NB4 (cell line): ENCODE measurements at regions not wholly inside any gene's neighbourhood (a gene's known extent, or its start where the extent isn't known, plus 50 kb on each side); places are given as distances from the start of the nearest gene placed in this dataset.

ENCODE experiments used
- MYC ChIP-seq: IDR thresholded peaks from 2 replicates; pipeline ENCODE4 v1.6.1; 2011; ENCODE audit warnings: low read depth, low read length
- TF ChIP-seq, protein P1 (sequence below): IDR thresholded peaks from one replicate; pipeline ENCODE4 v1.5.1; 2012; ENCODE audit warnings: low read depth, low read length

GRCh38 chr17:49914664-49915063, 54.3 kb upstream of the DLX4 start:
- TF ChIP-seq, protein P1, sequence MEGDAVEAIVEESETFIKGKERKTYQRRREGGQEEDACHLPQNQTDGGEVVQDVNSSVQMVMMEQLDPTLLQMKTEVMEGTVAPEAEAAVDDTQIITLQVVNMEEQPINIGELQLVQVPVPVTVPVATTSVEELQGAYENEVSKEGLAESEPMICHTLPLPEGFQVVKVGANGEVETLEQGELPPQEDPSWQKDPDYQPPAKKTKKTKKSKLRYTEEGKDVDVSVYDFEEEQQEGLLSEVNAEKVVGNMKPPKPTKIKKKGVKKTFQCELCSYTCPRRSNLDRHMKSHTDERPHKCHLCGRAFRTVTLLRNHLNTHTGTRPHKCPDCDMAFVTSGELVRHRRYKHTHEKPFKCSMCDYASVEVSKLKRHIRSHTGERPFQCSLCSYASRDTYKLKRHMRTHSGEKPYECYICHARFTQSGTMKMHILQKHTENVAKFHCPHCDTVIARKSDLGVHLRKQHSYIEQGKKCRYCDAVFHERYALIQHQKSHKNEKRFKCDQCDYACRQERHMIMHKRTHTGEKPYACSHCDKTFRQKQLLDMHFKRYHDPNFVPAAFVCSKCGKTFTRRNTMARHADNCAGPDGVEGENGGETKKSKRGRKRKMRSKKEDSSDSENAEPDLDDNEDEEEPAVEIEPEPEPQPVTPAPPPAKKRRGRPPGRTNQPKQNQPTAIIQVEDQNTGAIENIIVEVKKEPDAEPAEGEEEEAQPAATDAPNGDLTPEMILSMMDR: no peak
- no peak for TF ChIP-seq MYC
